T-helper 17 cell (primary cell): ENCODE measurements at regions not wholly inside any gene's neighbourhood (a gene's known extent, or its start where the extent isn't known, plus 50 kb on each side); places are given as distances from the start of the nearest gene placed in this dataset.

Source experiments
- ATAC-seq: fragments of 150-1000 bp; cut with Tn5 transposase; 2 replicates; pipeline ENCODE4 v1.10.0; 2021; ENCODE audit warnings: mild to moderate bottlenecking, moderate library complexity
- DNase-seq, 3 donors: peaks; one replicate each; pipeline versions ENCODE4 v3.0.0 to v3.0.0-alpha.2; 2020 to 2021
- H3K9me3 ChIP-seq: one replicate; pipeline ENCODE4 v1.7.0; 2013; ENCODE audit warnings: low read length, mild to moderate bottlenecking; ENCODE audit not compliant: control insufficient read depth, poor library complexity, severe bottlenecking
- H3K27ac Mint-ChIP-seq: one replicate; pipeline ENCODE4 v1.8.0; 2022; ENCODE audit warnings: mild to moderate bottlenecking, moderate library complexity, mixed read lengths
- H3K27me3 Mint-ChIP-seq: one replicate; pipeline ENCODE4 v1.8.0; 2022; ENCODE audit warnings: mixed read lengths
- H3K36me3 Mint-ChIP-seq: one replicate; pipeline ENCODE4 v1.8.0; 2022; ENCODE audit warnings: low read depth, mixed read lengths
- H3K4me1 Mint-ChIP-seq: one replicate; pipeline ENCODE4 v1.8.0; 2022; ENCODE audit warnings: mild to moderate bottlenecking, mixed read lengths
- H3K4me3 Mint-ChIP-seq: one replicate; pipeline ENCODE4 v1.8.0; 2022; ENCODE audit warnings: mild to moderate bottlenecking, moderate library complexity, mixed read lengths

DNA sequence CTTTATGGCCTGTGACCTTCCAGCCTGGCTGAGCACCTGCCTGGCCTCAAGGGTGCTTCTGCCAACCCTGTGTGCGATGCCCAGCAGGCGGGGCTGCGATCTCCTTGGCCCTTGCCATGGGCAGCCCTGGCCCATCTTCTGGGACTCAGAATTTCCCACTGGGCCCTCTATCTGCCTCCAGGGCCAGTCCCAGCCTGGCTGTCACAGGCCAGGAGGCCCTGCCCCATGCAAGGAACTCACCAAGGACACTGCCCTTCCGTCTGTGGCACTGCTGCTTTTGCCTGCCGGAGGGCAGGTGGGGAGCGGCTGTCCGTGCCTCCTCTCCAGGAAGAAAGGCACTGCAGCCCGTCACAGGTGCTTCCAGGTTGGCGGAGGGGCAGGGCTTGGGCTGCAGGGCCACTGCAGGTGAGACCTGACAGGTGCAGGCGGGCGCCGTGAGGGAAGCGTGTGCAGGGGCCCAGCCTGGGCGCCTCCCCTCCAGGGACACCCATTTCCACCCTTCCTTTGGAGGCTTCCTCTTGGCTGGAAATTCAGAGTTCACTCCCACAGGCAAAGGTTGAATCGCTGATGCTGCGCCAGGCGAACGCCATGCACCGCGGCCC lies 177.8 kb downstream of the KIF26A start:
- H3K27me3 Mint-ChIP-seq: no peaks in the 10 kb centered on the region
- H3K36me3 Mint-ChIP-seq: no peaks in the 10 kb centered on the region
- H3K4me3 Mint-ChIP-seq: no peak overlapping the region
- ATAC-seq: no peak
- no peaks in the 10 kb centered on the region for H3K4me1 Mint-ChIP-seq
- H3K27ac Mint-ChIP-seq: no peak overlapping the region
- no peaks in the 10 kb centered on the region for H3K9me3 ChIP-seq
- no peak for DNase-seq

GRCh38 chr14:104316723-104317491 lies 178.5 kb downstream of the KIF26A start:
- ATAC-seq (no peak), DNase-seq (no peak)
- no peaks in the 10 kb centered on the region for H3K9me3 ChIP-seq
- Mint-ChIP-seq H3K36me3 (no peaks in the 10 kb centered on the region), H3K4me3 (no peak overlapping the region), H3K27me3 (no peaks in the 10 kb centered on the region), H3K4me1 (no peaks in the 10 kb centered on the region), H3K27ac (no peak overlapping the region)

DNA sequence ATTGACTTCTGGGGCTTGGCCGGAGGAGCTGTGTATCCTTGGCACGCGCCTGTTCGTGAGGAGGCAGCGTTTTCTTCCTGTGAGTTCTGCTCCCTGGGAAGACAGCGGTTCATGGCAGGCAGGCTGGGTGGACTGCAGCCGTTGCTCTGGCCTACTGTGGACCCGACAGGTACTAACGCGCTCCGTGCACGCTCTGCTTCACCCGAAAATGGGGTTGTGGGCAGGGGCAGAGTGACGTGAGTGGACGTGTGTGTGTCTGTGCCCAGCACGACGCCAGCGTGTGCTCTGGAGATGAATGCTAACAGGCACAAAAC lies 179.1 kb downstream of the KIF26A start:
- Mint-ChIP-seq H3K27ac (no peak overlapping the region), H3K4me1 (no peaks in the 10 kb centered on the region), H3K27me3 (peaks cover 3% of the 10 kb centered on the region), H3K36me3 (no peaks in the 10 kb centered on the region), H3K4me3 (no peak overlapping the region)
- DNase-seq (no peak), ATAC-seq (no peak)
- no peaks in the 10 kb centered on the region for H3K9me3 ChIP-seq

DNA sequence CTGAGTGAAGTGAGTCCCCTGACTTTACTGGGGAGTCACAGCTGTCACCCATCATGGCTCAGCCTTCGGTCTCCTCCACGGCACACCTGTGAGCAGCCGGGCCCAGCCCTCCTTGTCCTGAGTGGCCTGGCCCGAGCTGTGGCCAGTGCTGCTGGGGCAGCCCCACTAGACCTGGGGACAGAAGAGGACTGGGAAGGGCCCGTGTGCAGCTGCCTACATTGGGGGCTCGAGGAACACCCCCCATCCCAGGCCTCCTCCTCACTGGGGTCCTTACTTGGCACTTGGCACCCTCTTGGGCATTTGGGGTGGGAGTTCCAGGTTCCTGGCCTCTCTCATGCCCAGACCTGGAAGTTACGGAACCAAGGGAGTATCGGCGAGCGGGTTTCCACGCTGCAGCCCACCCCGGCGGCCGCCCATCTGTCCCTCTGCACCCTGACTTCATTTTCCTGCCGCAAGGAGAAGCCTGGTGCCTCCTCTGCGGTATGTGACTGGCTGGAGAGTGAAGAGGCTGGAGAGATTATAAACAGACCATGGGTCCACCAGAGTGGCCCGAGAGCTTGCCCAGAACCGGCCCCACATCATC lies 179.7 kb downstream of the KIF26A start:
- H3K4me1 Mint-ChIP-seq: no peaks in the 10 kb centered on the region
- ATAC-seq (no peak), DNase-seq (no peak)
- H3K27me3 Mint-ChIP-seq: peaks cover 8% of the 10 kb centered on the region
- no peak overlapping the region for H3K4me3 Mint-ChIP-seq
- H3K27ac Mint-ChIP-seq: no peak overlapping the region
- H3K36me3 Mint-ChIP-seq: no peaks in the 10 kb centered on the region
- H3K9me3 ChIP-seq: no peaks in the 10 kb centered on the region

- H3K27ac Mint-ChIP-seq: no peak overlapping the region
- DNase-seq: no peak
- peaks cover 8% of the 10 kb centered on the region for H3K27me3 Mint-ChIP-seq
These were observed 180.4 kb downstream of the KIF26A start for GRCh38 chr14:104318558-104319490.

GRCh38 chr14:104319491-104320241 lies 181.3 kb downstream of the KIF26A start:
- DNase-seq: no peak
- no peak overlapping the region for H3K27ac Mint-ChIP-seq
- H3K36me3 Mint-ChIP-seq: no peaks in the 10 kb centered on the region
- ATAC-seq: no peak
- no peaks in the 10 kb centered on the region for H3K9me3 ChIP-seq
- no peaks in the 10 kb centered on the region for H3K4me1 Mint-ChIP-seq
- H3K27me3 Mint-ChIP-seq: peaks cover 8% of the 10 kb centered on the region
- no peak overlapping the region for H3K4me3 Mint-ChIP-seq

More at GRCh38 chr14:104318558-104319490, 180.4 kb downstream of the KIF26A start:
- no peaks in the 10 kb centered on the region for H3K4me1 Mint-ChIP-seq
- H3K4me3 Mint-ChIP-seq: no peak overlapping the region
- H3K36me3 Mint-ChIP-seq: no peaks in the 10 kb centered on the region
- H3K9me3 ChIP-seq: no peaks in the 10 kb centered on the region
- ATAC-seq: no peak

DNA sequence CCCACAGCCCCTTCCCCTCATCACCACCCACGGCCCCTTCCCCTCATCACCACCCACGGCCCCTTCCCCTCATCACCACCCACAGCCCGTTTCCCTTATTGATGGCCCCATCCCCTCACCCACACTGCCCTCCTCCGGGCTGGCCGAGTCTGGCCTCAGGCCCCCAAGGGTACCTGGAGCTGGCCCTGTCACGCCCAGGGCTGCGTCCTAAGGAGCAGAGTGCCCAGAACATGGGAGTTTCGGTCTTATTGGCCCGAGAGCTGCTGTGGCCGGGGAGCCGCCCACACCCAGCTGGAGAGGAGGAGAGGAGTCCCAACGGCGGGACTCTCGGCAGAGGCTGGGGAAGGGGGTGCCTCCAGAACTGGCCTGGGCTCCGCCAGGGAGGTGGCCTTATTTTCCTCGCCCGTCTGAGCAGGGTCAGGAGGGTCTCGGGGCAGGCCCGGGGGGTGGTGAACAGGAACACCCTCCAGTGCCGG lies 182.3 kb downstream of the KIF26A start:
- Mint-ChIP-seq H3K4me1 (no peaks in the 10 kb centered on the region), H3K36me3 (no peaks in the 10 kb centered on the region), H3K27me3 (peaks cover 8% of the 10 kb centered on the region), H3K27ac (no peak overlapping the region), H3K4me3 (no peak overlapping the region)
- ATAC-seq (no peak), DNase-seq (no peak)
- no peaks in the 10 kb centered on the region for H3K9me3 ChIP-seq

DNA sequence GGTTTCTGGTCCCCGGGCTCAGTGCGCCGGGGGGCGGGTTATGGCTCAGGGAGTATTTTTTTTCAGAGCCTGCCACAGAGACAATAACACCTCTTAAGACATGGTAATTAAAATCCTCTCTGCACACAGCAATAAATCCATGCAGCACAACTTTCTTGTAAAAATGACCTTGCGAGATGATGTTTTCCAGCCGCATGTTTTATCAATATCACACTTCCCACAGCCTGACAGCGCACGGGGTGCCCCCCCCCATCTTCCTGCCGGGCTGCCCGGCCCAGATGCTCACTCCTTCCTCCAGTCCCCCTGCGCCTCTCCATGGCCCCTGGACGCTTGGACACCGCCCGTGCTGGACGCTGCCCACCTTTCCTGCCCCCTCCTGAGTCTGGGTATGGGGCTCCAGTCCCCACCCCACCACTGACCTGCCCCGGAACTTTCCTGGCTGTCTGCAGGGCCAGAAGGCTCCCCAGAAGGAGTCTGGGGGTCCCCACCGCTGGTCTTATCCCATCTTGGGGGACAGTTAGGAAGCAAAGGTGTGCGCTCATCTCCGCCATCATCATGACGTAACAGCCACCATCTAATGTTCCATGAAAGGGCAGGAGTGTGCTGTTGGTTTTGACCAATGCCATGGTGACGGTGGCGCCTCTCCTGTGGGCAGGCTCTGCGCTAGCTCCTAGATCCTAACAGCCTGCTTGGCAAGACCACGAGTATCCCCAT lies 182.9 kb downstream of the KIF26A start:
- ATAC-seq (no peak), DNase-seq (no peak)
- H3K4me3 Mint-ChIP-seq: peak overlapping the region; percentile 4
- H3K27ac Mint-ChIP-seq: no peak overlapping the region
- H3K27me3 Mint-ChIP-seq: peaks cover 8% of the 10 kb centered on the region
- no peaks in the 10 kb centered on the region for H3K9me3 ChIP-seq
- no peaks in the 10 kb centered on the region for H3K4me1 Mint-ChIP-seq
- H3K36me3 Mint-ChIP-seq: no peaks in the 10 kb centered on the region

DNA sequence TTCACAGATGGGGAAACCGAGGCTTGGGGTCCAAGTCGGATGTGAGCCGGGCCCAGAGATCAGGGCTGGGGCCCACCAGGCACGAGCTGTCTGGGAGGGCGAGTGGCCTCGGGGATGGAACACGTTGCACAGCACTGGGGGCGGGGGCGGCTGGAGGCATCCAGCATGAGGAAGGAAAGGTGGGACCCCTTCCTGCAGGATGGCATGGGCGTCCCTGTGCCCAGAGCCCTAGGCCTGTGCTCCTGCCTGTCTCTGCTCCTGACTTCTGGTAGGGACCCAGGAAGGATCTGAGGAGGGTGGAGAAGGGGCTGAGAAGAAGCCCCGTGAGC lies 183.4 kb downstream of the KIF26A start:
- H3K9me3 ChIP-seq: no peaks in the 10 kb centered on the region
- DNase-seq: no peak
- H3K4me3 Mint-ChIP-seq: no peak overlapping the region
- H3K36me3 Mint-ChIP-seq: no peaks in the 10 kb centered on the region
- H3K27ac Mint-ChIP-seq: no peak overlapping the region
- ATAC-seq: no peak
- H3K27me3 Mint-ChIP-seq: peaks cover 8% of the 10 kb centered on the region
- no peaks in the 10 kb centered on the region for H3K4me1 Mint-ChIP-seq

DNA sequence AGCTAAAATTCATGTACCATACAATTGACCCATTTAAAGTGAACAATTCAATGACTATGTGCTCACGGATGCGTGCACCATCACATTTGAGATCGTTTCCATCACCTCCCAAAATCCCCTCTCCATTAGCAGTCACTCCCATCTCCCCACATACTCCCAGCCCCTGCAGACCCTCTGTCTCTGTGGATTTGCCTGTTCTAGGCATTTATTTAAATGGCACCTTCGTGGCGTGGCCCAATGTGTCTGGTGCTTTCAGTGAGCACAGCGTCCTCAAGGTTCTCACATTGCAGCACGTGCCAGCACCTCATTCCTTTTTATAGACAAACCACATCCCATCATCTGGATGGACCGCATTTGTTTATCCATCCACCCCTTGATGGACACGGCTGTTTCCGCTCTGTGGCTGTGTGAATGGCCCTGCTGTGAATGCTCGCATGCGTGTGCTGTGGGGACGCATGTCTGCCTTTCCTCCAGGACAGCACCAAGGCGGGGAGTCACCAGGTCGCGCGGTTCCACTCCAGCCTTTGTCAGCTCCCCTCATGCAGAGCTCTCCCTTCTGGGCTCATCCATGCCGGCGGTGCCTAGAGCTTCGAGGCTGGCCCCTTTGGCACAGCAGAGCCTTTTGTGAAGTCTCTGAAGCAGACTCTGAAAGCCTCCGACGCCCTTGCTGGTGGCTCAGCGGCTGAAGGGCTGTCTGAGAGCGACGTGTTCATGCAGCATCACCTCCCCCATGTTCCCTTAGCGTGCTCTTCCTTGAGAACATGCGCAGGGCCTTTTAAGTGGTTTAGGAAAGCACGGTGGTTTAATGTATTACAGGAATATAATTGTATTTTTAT lies 184.4 kb downstream of the KIF26A start:
- Mint-ChIP-seq H3K27me3 (peaks cover 8% of the 10 kb centered on the region), H3K36me3 (no peaks in the 10 kb centered on the region), H3K4me1 (no peaks in the 10 kb centered on the region), H3K27ac (no peak overlapping the region), H3K4me3 (no peak overlapping the region)
- H3K9me3 ChIP-seq: no peaks in the 10 kb centered on the region
- ATAC-seq: no peak
- no peak for DNase-seq

GRCh38 chr14:104323551-104324175 lies 185.3 kb downstream of the KIF26A start:
- Mint-ChIP-seq H3K27me3 (peaks cover 8% of the 10 kb centered on the region), H3K36me3 (no peaks in the 10 kb centered on the region), H3K4me3 (no peak overlapping the region), H3K27ac (no peak overlapping the region), H3K4me1 (no peaks in the 10 kb centered on the region)
- DNase-seq (no peak), ATAC-seq (no peak)
- no peaks in the 10 kb centered on the region for H3K9me3 ChIP-seq
